ENCODE measurements at regions not wholly inside any gene's neighbourhood (a gene's known extent, or its start where the extent isn't known, plus 50 kb on each side); places are given as distances from the start of the nearest gene placed in this dataset.

DNA sequence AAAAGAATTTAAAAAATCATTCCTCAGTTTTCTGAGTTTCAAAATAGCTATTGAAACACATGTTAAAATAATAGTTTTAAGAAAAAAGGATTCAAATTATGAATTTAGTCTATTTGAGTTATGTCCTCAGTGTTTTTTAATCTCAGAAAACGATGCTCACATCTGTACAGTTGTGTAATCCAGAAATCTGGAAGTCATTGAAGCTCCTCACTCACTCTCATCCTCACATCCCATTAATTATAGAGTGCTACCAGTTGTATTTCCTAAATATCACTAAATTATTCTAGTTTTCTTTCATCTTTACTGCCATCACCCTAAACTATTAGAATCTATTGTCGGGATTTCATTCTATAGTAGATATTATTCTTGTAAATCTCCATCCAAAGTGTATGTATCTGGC is 234.7 kb upstream of the RIMS1 start:
- no peak overlapping the region for H2AFZ ChIP-seq (ENCODE audit: low read length)
- H4K20me1 ChIP-seq (ENCODE audit: insufficient read depth, low read length) = no peaks in the 10 kb centered on the region
- H3K36me3 ChIP-seq (replicated peaks; ENCODE audit: insufficient read depth, low read length) = no peaks in the 10 kb centered on the region
- no peak overlapping the region for H3K4me3 ChIP-seq (ENCODE audit: low read length)
- no peaks in the 10 kb centered on the region for H3K4me1 ChIP-seq (ENCODE audit: low read length)
- H3K79me2 ChIP-seq (ENCODE audit: low read length) = no peaks in the 10 kb centered on the region
- no peaks in the 10 kb centered on the region for H3F3A ChIP-seq (ENCODE audit: insufficient read depth, low read length)
- TF ChIP-seq EZH2 (optimal IDR thresholded peaks at IDR 0.05; ENCODE audit: low read depth, low read length) = no peak
- TF ChIP-seq, protein P1, sequence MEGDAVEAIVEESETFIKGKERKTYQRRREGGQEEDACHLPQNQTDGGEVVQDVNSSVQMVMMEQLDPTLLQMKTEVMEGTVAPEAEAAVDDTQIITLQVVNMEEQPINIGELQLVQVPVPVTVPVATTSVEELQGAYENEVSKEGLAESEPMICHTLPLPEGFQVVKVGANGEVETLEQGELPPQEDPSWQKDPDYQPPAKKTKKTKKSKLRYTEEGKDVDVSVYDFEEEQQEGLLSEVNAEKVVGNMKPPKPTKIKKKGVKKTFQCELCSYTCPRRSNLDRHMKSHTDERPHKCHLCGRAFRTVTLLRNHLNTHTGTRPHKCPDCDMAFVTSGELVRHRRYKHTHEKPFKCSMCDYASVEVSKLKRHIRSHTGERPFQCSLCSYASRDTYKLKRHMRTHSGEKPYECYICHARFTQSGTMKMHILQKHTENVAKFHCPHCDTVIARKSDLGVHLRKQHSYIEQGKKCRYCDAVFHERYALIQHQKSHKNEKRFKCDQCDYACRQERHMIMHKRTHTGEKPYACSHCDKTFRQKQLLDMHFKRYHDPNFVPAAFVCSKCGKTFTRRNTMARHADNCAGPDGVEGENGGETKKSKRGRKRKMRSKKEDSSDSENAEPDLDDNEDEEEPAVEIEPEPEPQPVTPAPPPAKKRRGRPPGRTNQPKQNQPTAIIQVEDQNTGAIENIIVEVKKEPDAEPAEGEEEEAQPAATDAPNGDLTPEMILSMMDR (IDR thresholded peaks at IDR 0.05; ENCODE audit: low read length) = no peak
- TF ChIP-seq EZH2phosphoT487 (IDR thresholded peaks at IDR 0.05; ENCODE audit: low read length) = no peak
- H3K9ac ChIP-seq (ENCODE audit: low read length) = no peak overlapping the region
- H3K27me3 ChIP-seq (replicated peaks; ENCODE audit: insufficient read depth, low read length) = no peaks in the 10 kb centered on the region
- no peak for DNase-seq
- no peaks in the 10 kb centered on the region for H3K9me3 ChIP-seq (replicated peaks; ENCODE audit: insufficient read depth, low read length)
- H3K9me2 ChIP-seq (replicated peaks; ENCODE audit: insufficient read depth, low read length) = no peaks in the 10 kb centered on the region
- H3K27ac ChIP-seq (ENCODE audit: low read length) = no peak overlapping the region
- H3K4me2 ChIP-seq (ENCODE audit: low read depth, low read length) = no peak overlapping the region

DNA sequence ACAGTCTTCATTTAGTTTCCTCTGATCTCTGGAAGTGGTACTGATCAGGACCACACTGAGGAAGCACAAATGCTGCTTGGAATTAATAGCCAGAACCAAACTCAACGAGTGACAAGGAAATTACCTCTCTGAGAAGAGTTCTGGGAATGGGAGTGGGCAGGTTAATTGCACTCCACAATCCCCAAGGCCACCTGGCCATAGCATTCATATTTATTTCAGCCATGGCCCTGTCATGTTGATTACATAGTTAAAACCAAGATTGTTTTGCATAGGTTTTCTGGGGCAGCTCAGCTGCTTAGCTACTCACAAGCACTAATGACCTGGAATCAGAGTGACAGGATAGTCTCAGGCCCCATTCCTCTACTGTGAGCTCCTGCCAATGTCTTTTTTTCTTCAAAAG is 230.2 kb upstream of the RIMS1 start:
- Histone ChIP-seq H2AFZ (ENCODE audit: low read length) (no peak overlapping the region), H3F3A (ENCODE audit: insufficient read depth, low read length) (no peaks in the 10 kb centered on the region), H3K4me1 (ENCODE audit: low read length) (no peaks in the 10 kb centered on the region), H3K4me2 (ENCODE audit: low read depth, low read length) (no peak overlapping the region), H3K79me2 (ENCODE audit: low read length) (no peaks in the 10 kb centered on the region), H3K9me3 (replicated peaks; ENCODE audit: insufficient read depth, low read length) (no peaks in the 10 kb centered on the region), H3K27ac (ENCODE audit: low read length) (no peak overlapping the region), H3K36me3 (replicated peaks; ENCODE audit: insufficient read depth, low read length) (no peaks in the 10 kb centered on the region), H3K4me3 (ENCODE audit: low read length) (no peak overlapping the region), H3K9me2 (replicated peaks; ENCODE audit: insufficient read depth, low read length) (no peaks in the 10 kb centered on the region), H3K9ac (ENCODE audit: low read length) (no peak overlapping the region), H3K27me3 (replicated peaks; ENCODE audit: insufficient read depth, low read length) (no peaks in the 10 kb centered on the region), H4K20me1 (ENCODE audit: insufficient read depth, low read length) (no peaks in the 10 kb centered on the region)
- TF ChIP-seq EZH2 (optimal IDR thresholded peaks at IDR 0.05; ENCODE audit: low read depth, low read length) (no peak), EZH2phosphoT487 (IDR thresholded peaks at IDR 0.05; ENCODE audit: low read length) (no peak)
- TF ChIP-seq, protein P1 (IDR thresholded peaks at IDR 0.05; ENCODE audit: low read length) = no peak
- no peak for DNase-seq

DNA sequence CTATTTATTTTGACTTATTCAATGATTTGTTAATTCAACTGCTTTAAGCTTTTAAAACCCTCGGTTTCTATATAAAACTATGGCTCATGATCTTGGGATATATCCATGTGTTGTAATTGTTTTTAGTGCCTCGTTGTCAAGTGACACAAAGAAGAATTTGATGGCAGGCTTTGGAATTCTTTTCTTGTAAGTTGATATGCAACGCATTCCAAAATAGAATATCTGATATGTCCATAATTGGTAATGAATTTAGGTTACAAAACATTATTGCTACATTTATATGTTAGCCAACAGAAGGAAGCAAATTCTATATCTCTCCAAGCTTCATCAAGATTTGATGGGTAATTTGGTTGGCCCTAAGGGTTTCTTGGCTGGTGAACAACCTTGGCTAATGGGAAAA is 220.4 kb upstream of the RIMS1 start:
- Histone ChIP-seq H3K36me3 (replicated peaks; ENCODE audit: insufficient read depth, low read length) (no peaks in the 10 kb centered on the region), H3K9me3 (replicated peaks; ENCODE audit: insufficient read depth, low read length) (no peaks in the 10 kb centered on the region), H3K9ac (ENCODE audit: low read length) (no peak overlapping the region), H3K27me3 (replicated peaks; ENCODE audit: insufficient read depth, low read length) (no peaks in the 10 kb centered on the region), H3K79me2 (ENCODE audit: low read length) (no peaks in the 10 kb centered on the region), H2AFZ (ENCODE audit: low read length) (no peak overlapping the region), H3K4me1 (ENCODE audit: low read length) (no peaks in the 10 kb centered on the region), H4K20me1 (ENCODE audit: insufficient read depth, low read length) (no peaks in the 10 kb centered on the region), H3K4me2 (ENCODE audit: low read depth, low read length) (no peak overlapping the region), H3K4me3 (ENCODE audit: low read length) (no peak overlapping the region), H3K27ac (ENCODE audit: low read length) (no peak overlapping the region), H3K9me2 (replicated peaks; ENCODE audit: insufficient read depth, low read length) (no peaks in the 10 kb centered on the region), H3F3A (ENCODE audit: insufficient read depth, low read length) (no peaks in the 10 kb centered on the region)
- DNase-seq = no peak
- TF ChIP-seq, protein P1 (IDR thresholded peaks at IDR 0.05; ENCODE audit: low read length) = no peak
- TF ChIP-seq EZH2phosphoT487 (IDR thresholded peaks at IDR 0.05; ENCODE audit: low read length) (no peak), EZH2 (optimal IDR thresholded peaks at IDR 0.05; ENCODE audit: low read depth, low read length) (no peak)

Measured in MM.1S (cell line).